Osteocyte (in vitro differentiated cells): ENCODE measurements at regions not wholly inside any gene's neighbourhood (a gene's known extent, or its start where the extent isn't known, plus 50 kb on each side); places are given as distances from the start of the nearest gene placed in this dataset.

ENCODE experiments used
- DNase-seq: peaks from one replicate; pipeline ENCODE4 v3.0.0; 2021; ENCODE audit warnings: mixed read lengths; ENCODE audit not compliant: unreplicated experiment; ENCODE audit errors: extremely low spot score
- H3K27ac Mint-ChIP-seq: one replicate; pipeline ENCODE4 v1.8.0; 2021; ENCODE audit warnings: mild to moderate bottlenecking, mixed read lengths; ENCODE audit not compliant: unreplicated experiment
- H3K27me3 Mint-ChIP-seq: one replicate; pipeline ENCODE4 v1.8.0; 2021; ENCODE audit warnings: mixed read lengths; ENCODE audit not compliant: unreplicated experiment
- H3K36me3 Mint-ChIP-seq: one replicate; pipeline ENCODE4 v1.8.0; 2021; ENCODE audit warnings: mixed read lengths; ENCODE audit not compliant: unreplicated experiment
- H3K4me1 Mint-ChIP-seq: one replicate; pipeline ENCODE4 v1.8.0; 2021; ENCODE audit warnings: mixed read lengths; ENCODE audit not compliant: unreplicated experiment
- H3K4me3 Mint-ChIP-seq: one replicate; pipeline ENCODE4 v1.8.0; 2021; ENCODE audit warnings: mild to moderate bottlenecking, moderate library complexity, mixed read lengths; ENCODE audit not compliant: unreplicated experiment
- H3K9me3 Mint-ChIP-seq: one replicate; pipeline ENCODE4 v1.8.0; 2021; ENCODE audit warnings: mixed read lengths; ENCODE audit not compliant: unreplicated experiment
- TF ChIP-seq, protein P1 (sequence below): fragments of 200-600 bp; sonication (generic); IDR thresholded peaks from 2 replicates; pipeline ENCODE4 v1.5.0; 2021; ENCODE audit warnings: antibody characterized with exemption, mild to moderate bottlenecking, moderate library complexity

DNA sequence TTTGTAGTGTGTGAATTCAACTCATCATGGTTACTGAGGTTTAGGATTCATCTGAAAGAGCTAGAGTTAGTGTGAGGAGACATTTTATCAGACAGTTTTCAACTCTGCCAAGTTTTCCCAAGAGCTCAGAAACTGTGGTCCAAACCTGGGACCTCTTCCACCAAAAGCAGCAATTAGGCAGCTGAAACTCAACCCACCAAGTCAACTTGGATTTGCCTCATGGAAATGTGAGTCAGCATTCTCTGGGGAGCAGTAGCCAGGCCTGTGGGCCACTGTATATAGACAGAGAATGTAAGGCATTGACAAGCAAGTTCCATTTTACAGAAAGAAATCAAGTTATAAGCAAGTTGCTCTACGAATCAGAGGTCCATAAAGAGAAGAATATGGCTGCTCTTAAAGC lies 178.8 kb upstream of the HDDC2 start:
- TF ChIP-seq, protein P1, sequence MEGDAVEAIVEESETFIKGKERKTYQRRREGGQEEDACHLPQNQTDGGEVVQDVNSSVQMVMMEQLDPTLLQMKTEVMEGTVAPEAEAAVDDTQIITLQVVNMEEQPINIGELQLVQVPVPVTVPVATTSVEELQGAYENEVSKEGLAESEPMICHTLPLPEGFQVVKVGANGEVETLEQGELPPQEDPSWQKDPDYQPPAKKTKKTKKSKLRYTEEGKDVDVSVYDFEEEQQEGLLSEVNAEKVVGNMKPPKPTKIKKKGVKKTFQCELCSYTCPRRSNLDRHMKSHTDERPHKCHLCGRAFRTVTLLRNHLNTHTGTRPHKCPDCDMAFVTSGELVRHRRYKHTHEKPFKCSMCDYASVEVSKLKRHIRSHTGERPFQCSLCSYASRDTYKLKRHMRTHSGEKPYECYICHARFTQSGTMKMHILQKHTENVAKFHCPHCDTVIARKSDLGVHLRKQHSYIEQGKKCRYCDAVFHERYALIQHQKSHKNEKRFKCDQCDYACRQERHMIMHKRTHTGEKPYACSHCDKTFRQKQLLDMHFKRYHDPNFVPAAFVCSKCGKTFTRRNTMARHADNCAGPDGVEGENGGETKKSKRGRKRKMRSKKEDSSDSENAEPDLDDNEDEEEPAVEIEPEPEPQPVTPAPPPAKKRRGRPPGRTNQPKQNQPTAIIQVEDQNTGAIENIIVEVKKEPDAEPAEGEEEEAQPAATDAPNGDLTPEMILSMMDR = no peak
- Mint-ChIP-seq H3K9me3 (no peaks in the 10 kb centered on the region), H3K36me3 (no peaks in the 10 kb centered on the region), H3K27me3 (no peaks in the 10 kb centered on the region), H3K4me3 (no peak overlapping the region), H3K27ac (peak overlapping the region; percentile 89), H3K4me1 (peaks cover 33% of the 10 kb centered on the region)
- DNase-seq = no peak

DNA sequence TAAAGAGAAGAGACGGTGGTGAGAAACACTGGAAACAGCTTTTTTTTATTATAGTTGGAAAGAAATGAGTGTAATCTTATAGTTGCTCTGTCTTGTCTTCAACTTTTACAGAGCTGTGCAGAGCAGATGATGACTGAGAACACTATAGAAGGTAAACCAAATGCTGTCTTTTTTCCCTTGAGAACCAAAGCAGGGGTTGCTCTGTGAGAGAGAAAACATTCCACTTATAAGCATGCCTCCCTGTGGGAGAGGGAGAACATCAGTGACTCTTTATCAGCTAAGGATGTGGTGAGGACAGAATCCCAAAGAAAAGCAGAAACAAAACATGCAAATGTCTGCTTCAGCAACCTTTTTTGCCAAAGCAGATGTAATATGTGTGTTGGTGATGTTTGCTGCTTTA lies 179.3 kb upstream of the HDDC2 start:
- Mint-ChIP-seq H3K27me3 (no peaks in the 10 kb centered on the region), H3K4me3 (no peak overlapping the region), H3K9me3 (no peaks in the 10 kb centered on the region), H3K4me1 (peaks cover 33% of the 10 kb centered on the region), H3K36me3 (peaks cover 2% of the 10 kb centered on the region), H3K27ac (peak overlapping the region; percentile 89)
- no peak for DNase-seq
- TF ChIP-seq, protein P1 = no peak

DNA sequence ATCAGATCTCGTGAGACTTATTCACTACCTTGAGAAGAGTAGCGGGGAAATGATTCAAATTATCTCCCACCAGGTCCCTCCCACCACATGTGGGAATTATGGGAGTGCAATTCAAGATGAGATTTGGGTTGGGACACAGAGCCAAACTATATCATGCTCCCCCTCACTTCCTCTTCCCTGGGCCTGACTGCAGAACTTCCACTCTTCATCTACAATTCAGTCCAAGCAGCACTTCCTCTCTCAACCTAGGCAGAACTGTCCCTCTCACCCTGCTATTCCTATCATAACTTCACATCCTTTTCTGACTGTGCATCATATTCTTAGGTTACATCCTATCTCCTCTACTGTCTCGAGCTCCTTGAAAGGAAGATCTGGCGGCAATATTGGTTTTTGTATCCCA lies 184.0 kb upstream of the HDDC2 start:
- DNase-seq = no peak
- H3K27me3 Mint-ChIP-seq = no peaks in the 10 kb centered on the region
- H3K4me1 Mint-ChIP-seq = peaks cover 44% of the 10 kb centered on the region
- TF ChIP-seq, protein P1 = no peak
- no peaks in the 10 kb centered on the region for H3K9me3 Mint-ChIP-seq
- H3K4me3 Mint-ChIP-seq = no peak overlapping the region
- H3K36me3 Mint-ChIP-seq = peaks cover 2% of the 10 kb centered on the region
- H3K27ac Mint-ChIP-seq = no peak overlapping the region

DNA sequence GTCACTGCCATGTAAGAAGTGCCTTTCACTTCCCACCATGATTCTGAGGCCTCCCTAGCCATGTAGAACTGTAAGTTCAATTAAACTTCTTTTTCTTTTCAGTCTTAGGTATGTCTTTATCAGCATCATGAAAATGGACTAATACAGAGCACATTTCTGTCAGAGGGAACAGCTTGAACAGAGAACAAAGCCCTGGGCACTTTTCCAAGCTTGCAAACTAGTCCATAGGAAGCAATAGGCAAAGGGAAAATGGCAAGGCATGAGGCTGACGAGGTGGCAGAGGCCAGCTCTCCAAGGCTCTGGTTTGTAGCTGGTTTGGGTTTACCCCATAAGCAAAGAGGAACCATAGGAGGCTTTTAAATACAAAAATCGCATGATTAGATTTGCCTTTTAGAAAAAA lies 185.1 kb upstream of the HDDC2 start:
- peaks cover 2% of the 10 kb centered on the region for H3K36me3 Mint-ChIP-seq
- TF ChIP-seq, protein P1 = no peak
- no peak for DNase-seq
- peaks cover 36% of the 10 kb centered on the region for H3K4me1 Mint-ChIP-seq
- H3K27me3 Mint-ChIP-seq = no peaks in the 10 kb centered on the region
- peak overlapping the region; percentile 52 for H3K27ac Mint-ChIP-seq
- H3K4me3 Mint-ChIP-seq = no peak overlapping the region
- no peaks in the 10 kb centered on the region for H3K9me3 Mint-ChIP-seq

DNA sequence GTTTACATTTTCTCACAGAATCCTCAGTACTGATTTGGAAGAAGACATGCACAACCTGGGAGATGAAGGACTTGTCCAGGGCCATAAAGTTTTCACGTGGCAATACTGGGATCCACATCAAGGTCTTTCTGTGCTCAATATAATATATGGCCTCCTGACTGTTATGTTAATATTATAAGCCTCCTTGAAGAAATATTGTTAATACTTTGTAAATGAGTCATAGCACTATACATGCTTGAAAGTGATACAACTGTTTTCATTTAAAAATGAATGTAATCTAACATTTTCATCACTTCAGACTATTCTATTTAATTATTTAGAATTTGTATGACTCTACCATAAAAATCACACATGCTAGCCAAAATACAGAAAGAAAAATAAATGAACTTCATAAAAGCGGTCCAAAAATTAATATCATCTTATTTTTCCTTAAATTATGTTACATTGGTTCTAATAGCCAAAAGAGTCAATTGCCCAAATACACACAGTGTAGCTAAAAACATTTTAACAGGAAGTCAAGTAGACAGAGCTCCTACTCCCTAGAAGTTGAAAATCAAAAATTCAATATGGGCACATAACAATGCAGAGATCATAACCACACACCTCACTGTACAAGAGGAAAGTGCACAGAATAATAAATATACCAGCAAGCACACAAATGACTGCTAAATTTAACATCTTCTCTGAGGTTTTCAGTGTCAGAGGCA lies 188.0 kb upstream of the HDDC2 start:
- H3K9me3 Mint-ChIP-seq = no peaks in the 10 kb centered on the region
- H3K36me3 Mint-ChIP-seq = peaks cover 2% of the 10 kb centered on the region
- TF ChIP-seq, protein P1 = no peak
- H3K27me3 Mint-ChIP-seq = no peaks in the 10 kb centered on the region
- no peak for DNase-seq
- H3K4me1 Mint-ChIP-seq = peaks cover 40% of the 10 kb centered on the region
- H3K27ac Mint-ChIP-seq = peak overlapping the region; percentile 70
- no peak overlapping the region for H3K4me3 Mint-ChIP-seq
